MM.1S (cell line): ENCODE measurements at regions not wholly inside any gene's neighbourhood (a gene's known extent, or its start where the extent isn't known, plus 50 kb on each side); places are given as distances from the start of the nearest gene placed in this dataset.
"Not testable (repeated sequence)": the region's sequence is repeated elsewhere in the genome, so short reads cannot be mapped to it uniquely, and the experiment has no call there.

Experiments
- CTCF ChIP-seq: fragments of 300-600 bp; sonication (generic); IDR thresholded peaks from 2 replicates; pipeline ENCODE4 v1.5.1; 2016; ENCODE audit warnings: antibody characterized with exemption, low read length, mixed read lengths
- EZH2 ChIP-seq: fragments of 300-600 bp; sonication (generic); optimal IDR thresholded peaks from 2 replicates; pipeline ENCODE3; 2017; ENCODE audit warnings: low read depth, mild to moderate bottlenecking, antibody characterized with exemption, low read length, mixed read lengths
- EZH2phosphoT487 ChIP-seq: fragments of 300-600 bp; sonication (generic); IDR thresholded peaks from 2 replicates; pipeline ENCODE4 v1.6.1; 2018; ENCODE audit warnings: antibody characterized with exemption, low read length

- not testable (repeated sequence) for TF ChIP-seq CTCF, EZH2, EZH2phosphoT487
Measured at GRCh38 chr2:132351668-132352067, 64.9 kb upstream of the GPR39 start.
